ENCODE measurements at regions not wholly inside any gene's neighbourhood (a gene's known extent, or its start where the extent isn't known, plus 50 kb on each side); places are given as distances from the start of the nearest gene placed in this dataset.

DNA sequence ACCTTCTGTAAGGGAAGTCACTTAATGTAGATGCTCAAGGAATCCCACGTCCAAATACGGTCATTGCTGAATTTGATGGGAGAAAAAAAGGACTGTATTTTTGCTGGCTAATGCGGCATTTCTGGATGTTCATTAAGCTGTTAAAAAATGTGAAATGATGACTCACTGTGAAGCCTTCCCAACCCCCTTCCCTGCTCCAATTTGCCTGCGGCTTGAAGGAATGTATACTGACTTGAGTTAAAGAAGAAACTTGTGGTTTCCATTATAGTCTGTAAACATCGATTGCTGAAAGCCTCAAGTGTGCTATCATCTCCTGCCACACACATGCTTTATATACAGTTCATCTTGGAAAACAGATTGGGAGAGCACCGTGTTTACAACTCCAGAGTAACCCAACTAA is 249.1 kb upstream of the JAG1 start:
- peak; percentile 23 for DNase-seq (ENCODE audit: low spot score)

DNA sequence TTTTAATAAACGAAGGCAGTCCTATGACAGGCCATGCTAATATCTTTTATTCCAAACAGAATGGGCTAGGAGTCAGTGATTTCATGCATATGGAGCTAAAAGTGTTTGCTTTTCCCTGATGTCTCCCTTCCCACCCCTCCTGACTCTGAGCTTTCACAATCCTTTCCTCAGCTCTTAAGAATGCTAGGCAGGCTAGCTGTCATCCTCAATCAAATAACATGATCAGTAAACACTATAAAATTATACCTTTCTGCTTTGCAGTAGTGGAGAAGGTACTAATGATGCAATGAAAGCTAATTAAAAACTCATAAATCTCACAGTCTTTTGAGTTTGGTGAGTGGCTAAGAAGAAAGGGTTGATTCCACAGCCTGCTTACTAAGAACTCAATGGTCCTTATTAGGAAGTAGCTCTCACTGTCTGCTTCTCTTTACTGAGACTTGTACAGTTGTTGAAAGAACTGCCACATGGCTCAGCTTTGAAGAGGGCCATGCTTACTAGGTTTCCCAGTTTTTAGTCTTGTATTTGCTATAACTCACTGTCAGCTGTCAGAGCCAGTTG is 250.9 kb upstream of the JAG1 start:
- DNase-seq (ENCODE audit: low spot score) = peak; percentile 23

DNA sequence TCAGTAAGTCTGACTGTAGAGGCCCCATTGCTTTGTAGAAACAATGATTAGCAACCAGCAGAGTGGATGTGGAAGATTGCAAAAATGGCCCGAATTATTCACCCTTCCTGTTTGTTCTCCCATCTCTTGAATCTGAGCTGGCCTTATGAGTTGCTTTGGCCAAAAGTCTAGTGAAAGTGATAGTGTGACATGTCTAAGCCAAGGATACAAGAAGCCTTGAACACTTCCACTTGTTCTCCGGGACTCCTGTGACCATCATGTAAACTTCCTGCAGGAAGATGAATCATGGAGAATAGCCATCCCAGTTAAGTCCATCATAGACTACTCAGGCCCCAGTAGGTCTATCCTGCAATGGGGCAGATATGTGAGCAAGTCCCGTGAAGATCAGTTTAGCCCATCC is 252.0 kb upstream of the JAG1 start:
- no peak for DNase-seq (ENCODE audit: low spot score)

DNA sequence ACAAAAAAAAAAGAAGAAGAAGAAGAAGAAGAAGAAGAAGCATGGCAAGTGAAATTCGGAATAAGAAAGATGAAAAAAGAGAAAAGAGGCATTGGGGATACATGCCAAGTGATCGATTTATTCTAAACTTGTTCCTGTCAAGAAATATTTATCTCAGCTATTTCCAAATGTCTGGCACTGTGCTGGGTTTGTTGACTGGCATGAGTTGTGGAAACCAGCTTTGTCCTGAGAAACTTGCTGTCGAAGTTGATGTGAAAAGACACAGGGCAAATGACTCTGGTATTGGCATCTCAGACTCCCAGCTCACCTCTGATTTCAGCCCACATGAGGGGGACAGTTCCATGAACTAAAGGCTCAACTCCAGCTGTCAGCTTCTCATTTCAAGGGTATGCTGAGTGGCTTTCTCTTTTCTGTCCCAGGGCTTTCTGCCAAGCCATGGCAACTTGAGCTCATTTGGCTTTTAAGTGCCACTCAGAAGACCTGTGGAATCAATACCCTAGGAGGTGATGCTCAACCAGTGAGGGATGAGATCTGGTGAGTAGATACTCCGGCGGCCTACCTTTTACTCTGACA is 253.3 kb upstream of the JAG1 start:
- no peak for DNase-seq (ENCODE audit: low spot score)

DNA sequence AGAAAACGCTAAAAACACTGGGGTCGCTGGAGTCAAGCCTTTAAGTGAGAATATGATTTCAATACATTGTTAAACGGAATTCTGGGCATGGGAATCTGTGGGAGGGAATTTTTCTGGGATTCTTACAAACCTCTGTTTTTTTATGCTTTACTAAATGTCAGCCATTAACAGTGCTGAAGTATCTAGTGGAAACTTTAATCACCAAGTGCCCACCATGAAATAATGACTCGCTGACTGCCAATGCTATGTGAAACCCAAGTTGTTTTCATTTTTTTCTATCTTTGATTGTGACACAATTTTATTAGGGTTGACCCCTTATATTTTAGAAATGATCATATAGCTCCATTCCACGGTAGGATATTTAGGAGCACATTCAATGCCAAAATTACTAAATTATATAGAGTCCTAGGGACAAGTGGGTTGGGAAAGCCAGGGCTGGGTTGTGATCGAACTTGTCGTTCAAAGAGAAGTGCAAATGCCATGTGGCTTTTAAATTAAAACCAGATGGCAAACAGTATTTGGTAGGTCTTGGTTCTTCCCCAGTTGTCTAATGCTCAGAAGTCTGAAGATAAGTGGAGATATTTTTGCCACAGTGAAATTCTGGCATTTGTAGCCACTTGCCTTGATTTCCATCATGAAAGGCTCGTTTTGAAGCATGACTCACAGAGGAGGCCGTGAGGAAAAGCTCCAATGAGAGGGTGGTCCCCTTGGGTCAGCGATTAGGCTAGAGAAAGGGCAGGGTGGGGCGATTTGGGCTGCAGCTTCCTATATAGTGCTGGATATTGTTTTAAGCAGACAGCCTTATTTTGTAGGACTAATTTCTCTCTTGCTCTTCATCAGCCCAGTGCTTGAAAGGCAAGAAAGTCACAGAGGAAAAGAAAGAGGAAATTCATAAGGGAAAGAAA is 254.4 kb upstream of the JAG1 start:
- DNase-seq (ENCODE audit: low spot score) = no peak

DNA sequence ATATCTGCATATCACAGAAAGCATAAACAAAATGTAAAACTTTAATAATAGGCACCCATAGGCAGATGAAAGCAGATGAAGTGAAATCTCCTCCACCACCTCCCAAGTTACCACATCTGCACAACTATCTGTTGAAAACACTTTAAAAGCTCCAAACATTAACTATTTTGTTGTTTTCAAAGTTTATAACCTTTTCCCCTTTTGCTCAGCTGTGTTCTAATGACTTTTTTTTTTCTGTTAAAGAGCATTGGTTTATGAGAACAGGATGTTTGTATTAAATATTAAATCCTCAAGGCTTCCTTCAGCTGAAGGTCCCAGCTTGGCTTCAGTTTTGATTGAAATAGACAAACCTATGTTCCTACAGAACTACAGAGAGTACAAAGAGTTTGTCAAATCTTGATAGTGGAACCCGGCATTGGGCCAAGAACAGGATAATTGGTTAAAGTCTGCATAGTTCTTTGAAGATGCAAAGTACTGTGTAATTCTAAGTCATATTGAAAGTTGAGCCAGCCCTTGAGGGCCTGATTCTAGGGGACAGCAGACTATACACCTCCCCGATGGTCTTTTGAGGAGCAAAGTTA is 255.1 kb upstream of the JAG1 start:
- DNase-seq (ENCODE audit: low spot score) = no peak

DNA sequence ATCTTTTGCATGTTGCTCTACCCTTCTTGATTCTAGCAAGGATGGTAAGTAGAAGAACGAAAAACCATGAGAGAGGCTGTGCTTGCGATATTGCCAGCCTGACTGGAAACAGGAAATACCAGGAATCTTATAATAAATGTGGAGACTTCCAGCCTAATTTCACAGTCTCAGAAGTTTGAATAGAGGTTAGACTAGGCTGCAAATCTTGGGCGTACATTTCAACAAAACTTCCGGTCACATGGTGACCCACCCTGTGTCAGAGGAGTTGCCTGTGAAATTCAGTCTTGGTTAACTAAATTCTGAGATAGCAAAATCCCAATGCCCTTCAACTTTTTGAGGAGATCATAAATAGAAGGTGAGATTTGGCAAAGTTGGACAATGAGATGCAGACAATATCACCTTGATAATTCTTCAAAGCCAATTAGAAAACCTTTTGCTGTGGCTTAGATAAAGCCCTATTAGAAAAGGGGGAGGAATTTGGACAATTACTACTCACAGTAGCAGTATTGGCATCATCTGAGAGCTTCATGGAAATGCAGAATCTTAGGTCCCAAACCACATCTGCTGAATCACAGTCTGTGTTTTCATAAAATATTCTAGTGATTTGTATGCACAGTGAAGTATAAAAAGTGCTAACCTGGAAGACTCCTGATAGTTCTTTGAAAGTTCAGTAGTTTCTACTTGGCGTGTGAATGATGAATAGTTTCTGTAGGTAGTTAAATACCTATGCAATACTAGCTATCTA is 262.0 kb upstream of the JAG1 start:
- no peak for DNase-seq (ENCODE audit: low spot score)

DNA sequence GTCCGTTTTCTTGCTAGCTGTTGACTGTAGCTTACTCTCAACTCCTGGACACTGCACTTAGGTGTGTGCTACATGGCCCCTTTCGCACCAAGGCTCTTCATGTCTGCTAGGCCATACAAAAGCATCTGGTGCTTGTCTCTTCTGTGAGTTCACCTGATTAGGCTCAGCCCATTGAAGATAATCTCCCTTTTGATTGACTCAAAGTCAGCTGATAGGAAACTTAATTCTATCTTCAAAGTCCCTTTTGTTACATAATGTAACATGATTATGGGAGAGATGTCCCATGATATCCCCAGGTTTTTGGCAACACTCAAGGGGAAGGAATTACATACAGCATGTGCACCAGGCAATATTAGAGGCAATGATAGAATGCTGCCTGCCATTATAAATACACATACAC is 263.0 kb upstream of the JAG1 start:
- no peak for DNase-seq (ENCODE audit: low spot score)

DNA sequence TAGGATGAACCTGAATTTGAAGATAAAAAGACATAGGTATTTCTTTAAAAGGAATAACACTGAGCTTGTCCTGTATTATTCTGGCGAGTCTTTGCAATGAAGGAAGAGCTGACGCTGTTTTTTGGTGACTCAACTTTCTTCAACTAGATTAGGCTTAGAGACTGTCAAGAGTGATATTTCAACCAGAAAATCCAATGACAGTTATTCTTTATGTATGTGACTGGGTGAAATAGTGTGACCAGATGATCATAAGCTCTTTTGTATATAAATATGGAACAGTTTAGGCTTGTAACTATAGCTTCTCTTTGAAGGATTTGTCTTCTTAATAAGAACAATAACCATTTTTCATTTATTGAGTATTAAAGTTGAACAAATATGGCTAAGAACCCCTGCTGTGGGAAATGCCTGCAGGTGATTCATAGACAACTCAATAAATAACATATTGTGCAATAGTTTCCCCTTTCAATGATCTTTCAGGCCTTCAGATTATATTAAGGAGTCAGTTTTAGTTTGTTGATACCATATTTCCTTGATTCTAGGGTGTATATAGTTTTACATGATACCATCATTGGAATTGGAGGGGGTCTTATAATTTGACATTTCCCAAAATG is 265.6 kb upstream of the JAG1 start:
- DNase-seq (ENCODE audit: low spot score) = no peak

DNA sequence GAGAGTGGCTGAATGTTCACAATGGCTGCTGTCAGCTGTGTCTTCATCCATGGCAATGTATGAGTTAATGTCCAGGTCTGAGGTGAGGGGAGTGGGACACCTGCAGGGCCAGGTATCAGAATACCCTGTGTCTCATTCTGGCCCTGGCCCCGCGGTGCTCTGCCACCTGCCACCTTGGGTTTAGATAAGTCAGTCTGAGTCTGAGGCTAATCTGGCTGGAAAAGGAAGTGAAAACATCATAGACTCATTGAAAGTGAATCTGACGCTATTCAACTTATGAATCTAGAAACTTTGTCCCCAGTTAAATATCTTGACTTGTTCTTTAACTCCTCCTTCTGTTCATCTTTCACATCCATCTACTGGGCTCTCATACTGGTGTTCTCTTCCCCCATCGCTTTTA is 267.1 kb upstream of the JAG1 start:
- no peak for DNase-seq (ENCODE audit: low spot score)

DNA sequence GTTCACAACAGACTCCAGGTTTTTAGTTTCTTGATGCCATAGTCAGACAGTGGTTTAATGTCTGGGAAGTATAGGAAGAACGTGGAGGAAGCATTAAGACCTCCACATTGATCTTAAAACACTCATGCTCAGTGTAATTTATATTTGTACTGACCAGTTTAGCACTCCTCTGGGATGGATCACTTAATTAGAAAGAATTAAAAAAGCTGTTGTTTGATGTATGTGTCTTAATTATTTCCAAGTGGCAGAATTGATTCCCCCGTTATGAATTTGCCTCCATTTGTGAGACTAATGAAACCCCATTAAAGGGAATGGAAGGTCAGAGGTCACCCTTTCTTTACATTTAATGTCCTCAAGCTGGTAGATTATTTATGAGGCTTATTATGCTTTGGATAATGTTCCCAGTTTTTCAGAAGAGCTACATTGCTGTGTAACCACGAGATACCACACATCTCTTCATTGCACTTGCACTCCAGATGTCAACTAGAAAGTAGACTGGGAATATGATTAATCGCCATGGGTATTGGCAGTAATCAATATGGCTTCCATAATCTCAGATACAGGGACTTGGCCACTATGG is 270.0 kb upstream of the JAG1 start:
- no peak for DNase-seq (ENCODE audit: low spot score)

DNA sequence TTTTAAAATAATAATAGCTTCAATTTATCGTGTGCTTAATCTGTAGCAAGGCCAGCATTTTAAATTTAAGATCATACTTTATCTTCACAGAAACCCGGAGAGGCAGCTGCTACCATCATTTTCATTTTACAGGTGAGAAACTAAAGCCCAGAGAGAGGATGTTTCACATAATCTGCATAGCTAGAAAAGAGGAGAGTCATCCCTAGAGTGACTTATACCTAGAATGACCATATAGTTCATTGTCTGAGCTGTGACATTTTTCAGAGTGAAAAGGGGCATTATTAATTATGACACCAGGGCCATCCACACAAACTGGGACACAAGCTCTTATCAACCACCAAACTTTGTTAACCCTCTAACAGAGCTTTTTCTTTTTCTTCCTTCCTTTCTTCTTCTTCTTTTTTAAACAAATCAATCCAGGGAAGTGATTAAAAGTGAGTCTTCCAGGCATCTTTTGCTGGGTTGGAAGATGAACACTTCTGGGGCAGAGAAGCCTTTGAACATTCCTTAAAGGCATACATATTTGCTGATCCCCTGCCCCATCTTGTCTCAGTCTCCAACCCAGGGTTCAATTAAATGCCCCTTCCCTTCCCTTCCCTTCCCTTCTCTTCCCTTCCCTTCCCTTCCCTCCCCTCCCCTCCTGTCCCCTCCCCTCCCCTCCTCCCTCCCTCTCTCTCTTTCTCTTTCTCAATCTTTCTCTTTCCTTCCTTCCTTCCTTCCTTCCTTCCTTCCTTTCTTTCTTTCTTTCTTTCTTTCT is 272.5 kb upstream of the JAG1 start:
- no peak for DNase-seq (ENCODE audit: low spot score)

DNA sequence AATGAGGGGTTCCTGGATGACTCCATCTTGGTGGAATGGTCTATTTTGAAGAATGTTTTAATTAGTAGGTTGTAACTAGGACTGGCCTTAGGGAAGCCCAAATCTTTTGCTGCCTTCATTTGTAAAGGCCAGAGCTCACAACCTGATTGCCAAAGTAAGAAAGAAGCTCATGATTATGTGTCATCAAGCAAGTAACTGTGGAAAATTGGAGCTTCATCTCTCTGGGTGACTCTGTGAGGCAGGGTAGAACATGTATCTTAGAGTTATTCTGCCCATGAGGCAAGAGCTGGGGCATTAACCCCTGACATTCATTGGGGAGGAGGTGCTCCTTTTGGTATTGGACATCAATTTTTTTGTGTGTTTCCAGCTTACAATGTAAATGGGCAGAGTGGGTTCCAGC is 273.9 kb upstream of the JAG1 start:
- no peak for DNase-seq (ENCODE audit: low spot score)

DNA sequence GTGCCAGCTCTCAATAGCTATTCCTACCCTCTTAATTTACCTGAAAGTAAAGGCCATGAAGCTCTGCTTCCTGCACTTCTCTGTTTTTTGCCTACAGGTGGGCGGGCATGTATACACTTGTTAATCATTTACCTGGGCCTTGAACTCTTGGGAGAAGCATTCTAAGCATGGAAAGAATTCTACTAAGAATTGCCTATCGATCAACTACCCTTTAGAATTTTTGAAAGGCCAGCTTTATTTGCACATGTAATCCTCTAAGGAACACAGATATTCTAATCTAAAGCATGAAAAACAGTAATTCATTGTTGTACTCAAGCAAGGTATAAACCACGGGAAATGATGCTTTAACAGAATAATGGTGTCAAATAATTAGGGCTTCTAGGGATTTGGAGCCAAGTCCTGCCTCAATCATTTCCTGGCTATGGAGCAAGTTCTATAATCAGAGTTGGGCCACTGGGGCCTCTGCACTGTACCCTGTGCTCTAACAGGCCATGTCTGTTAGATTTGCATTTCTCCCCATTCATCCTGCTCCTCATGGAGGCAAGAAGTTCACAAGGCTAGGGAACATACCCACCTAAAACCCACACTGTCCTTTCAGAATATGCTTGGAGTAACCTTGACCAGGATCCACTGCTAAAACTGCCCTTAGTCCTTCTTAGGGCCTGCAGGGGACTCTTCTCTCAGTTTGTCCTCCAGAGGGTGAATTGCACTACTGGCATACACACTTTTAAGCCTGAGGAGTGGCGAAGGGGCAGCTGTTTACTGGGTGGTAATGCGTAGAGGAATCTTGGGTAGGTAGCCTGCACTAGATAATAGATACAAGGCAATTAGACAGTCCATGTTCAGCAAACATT is 276.4 kb upstream of the JAG1 start:
- DNase-seq (ENCODE audit: low spot score) = no peak

DNA sequence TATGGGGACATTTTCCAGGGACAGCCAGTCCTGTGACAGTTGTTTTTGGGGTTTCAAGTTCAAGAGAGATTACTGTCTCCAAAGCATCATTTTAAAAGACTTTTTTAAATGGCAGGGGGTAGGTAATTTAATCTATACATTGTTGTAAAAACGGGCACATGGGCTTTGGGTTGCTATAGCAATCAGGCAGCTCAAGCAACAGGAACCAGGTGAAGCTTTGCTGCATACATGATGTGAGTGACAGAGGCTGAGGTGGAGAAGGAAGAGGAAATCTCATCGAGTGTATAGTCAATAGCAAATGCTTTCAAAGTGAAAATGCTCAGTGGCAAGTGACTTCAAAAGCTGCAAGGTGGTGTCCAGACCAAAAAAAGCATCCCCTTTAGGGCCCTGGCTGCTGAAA is 277.4 kb upstream of the JAG1 start:
- no peak for DNase-seq (ENCODE audit: low spot score)

DNA sequence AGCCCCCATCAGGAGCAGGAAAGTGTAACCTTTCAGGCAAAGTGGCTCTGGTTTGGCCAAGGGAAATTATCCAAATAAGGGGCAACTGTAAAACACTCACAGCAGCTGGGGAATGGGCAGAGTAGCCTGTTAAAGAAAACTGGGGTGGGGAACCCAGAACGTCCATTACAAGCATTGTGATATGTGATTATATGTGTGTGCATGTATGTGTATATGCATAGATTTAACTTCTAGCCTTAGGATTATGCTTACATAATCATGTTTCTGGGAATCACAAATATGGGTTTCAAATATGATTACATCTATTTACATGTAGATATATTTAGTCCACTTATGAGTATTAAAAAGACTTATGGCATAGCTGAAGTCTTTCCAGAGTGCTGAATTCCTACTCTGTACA is 278.1 kb upstream of the JAG1 start:
- no peak for DNase-seq (ENCODE audit: low spot score)

DNA sequence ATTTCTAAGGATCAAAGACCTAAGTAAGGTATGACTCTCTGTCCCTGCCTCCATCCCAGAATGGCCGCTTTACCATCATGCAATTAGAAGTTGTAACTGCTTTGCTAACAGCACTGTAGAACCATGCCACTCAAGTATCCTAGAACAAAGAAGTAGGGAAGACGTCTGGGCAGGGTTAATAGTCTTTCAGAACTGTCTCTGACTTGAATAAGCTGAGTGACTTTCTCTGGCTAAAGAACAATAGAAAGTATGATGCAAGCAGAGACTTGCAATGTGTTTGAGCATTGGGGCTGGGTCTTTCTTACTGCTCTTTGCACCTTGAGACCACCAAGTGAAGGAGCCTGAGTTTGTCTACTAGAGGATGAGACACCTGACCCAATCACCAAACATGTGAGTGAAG is 279.6 kb upstream of the JAG1 start:
- no peak for DNase-seq (ENCODE audit: low spot score)

DNA sequence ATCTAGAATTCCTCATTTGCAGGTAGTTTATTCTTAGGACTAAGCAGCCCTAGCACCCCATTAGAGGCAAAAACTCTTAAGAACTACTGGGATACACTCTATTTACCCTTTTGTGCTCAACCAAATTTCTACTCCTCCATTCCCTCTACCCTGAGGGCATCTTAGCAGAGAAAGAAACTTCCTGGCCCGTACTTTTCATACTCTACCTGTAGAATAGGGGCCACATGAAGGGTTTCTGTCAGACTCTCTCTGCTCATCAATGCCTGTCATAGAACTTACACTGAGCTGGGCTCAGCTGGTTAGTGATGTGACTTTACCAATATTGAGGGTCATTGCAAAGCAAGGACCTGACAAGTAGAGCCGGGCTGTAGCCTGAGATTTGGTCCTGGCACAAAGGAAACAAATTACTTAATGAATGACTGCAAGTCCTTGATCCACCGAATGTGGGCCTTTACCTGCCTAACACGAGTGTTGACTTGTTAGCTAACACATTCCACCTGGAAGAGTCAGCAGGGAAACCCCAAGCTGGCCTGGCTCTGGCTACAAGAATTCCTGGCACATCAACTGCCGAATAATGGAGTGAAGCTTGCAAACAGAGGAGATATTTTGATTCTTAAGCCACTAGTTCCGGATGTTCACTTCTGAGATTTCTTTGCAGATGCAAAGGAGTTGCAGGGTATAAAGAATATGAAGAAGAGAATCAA is 280.5 kb upstream of the JAG1 start:
- DNase-seq (ENCODE audit: low spot score) = no peak

DNA sequence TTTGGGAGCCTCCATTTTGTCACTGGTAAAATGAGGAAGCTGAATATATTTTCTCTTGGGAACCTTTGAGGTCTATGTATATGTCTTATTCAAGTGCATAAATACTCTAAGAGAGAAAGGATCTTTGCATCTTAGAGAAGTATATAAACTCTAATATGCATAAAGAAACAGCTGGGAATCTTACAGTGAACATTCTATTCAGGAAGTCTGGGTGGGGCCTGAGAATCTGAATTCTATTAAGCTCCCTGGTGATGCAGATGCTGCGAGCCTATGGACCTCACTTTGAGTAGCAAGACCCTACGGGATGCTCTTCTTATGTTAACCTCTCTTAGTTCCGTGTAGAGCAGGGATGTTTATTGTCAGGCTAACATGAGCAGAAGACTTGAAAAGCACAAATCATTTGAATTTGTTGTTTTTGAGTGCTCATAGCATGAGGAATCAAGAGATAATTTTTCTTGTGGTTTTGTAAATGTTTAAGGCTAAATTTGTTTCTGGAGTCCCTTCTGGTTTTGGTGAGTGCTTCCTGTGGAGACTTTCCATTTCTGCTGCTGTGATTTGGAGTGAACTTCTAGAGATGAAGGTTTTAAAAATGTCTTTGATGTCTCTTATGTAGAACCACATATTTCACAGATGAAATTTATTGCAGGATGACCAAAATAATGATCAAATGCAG is 281.2 kb upstream of the JAG1 start:
- DNase-seq (ENCODE audit: low spot score) = peak; percentile 8

Data from hepatic stellate cell (primary cell).